ENCODE measurements at regions not wholly inside any gene's neighbourhood (a gene's known extent, or its start where the extent isn't known, plus 50 kb on each side); places are given as distances from the start of the nearest gene placed in this dataset.

- TF ChIP-seq, protein P1, sequence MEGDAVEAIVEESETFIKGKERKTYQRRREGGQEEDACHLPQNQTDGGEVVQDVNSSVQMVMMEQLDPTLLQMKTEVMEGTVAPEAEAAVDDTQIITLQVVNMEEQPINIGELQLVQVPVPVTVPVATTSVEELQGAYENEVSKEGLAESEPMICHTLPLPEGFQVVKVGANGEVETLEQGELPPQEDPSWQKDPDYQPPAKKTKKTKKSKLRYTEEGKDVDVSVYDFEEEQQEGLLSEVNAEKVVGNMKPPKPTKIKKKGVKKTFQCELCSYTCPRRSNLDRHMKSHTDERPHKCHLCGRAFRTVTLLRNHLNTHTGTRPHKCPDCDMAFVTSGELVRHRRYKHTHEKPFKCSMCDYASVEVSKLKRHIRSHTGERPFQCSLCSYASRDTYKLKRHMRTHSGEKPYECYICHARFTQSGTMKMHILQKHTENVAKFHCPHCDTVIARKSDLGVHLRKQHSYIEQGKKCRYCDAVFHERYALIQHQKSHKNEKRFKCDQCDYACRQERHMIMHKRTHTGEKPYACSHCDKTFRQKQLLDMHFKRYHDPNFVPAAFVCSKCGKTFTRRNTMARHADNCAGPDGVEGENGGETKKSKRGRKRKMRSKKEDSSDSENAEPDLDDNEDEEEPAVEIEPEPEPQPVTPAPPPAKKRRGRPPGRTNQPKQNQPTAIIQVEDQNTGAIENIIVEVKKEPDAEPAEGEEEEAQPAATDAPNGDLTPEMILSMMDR (IDR thresholded peaks at IDR 0.05) = no peak
- TF ChIP-seq POLR2A (IDR thresholded peaks at IDR 0.05) = no peak
Measured at GRCh38 chr3:77835921-77836320, 796.0 kb downstream of the ROBO2 start.
